Fibroblast of villous mesenchyme (primary cell): ENCODE measurements at regions not wholly inside any gene's neighbourhood (a gene's known extent, or its start where the extent isn't known, plus 50 kb on each side); places are given as distances from the start of the nearest gene placed in this dataset.

ENCODE experiments used
- DNase-seq: peaks from one replicate; pipeline ENCODE4 v3.0.0-alpha.2; 2010; ENCODE audit warnings: low read depth
- H3K4me3 ChIP-seq: 2 replicates; pipeline ENCODE4 v1.5.1; 2011; ENCODE audit warnings: low read depth, mild to moderate bottlenecking, low read length
- CTCF ChIP-seq: IDR thresholded peaks from 2 replicates; pipeline ENCODE4 v1.5.1; 2012; ENCODE audit warnings: low read depth, mild to moderate bottlenecking, low read length; ENCODE audit not compliant: insufficient read depth

- no peak for TF ChIP-seq CTCF
- no peak overlapping the region for H3K4me3 ChIP-seq
- peak; percentile 67 for DNase-seq
Measured at GRCh38 chr3:153028381-153028780, 133.6 kb upstream of the RAP2B start.

- TF ChIP-seq CTCF, result no peak
- no peak overlapping the region for H3K4me3 ChIP-seq
Measured at GRCh38 chr3:153029350-153029749, 132.7 kb upstream of the RAP2B start.

GRCh38 chr3:153032891-153033290, 129.1 kb upstream of the RAP2B start:
- DNase-seq, result no peak
- no peak for TF ChIP-seq CTCF
- H3K4me3 ChIP-seq, result no peak overlapping the region

More at GRCh38 chr3:153029350-153029749, 132.7 kb upstream of the RAP2B start:
- DNase-seq, result peak; percentile 36

- DNase-seq, result no peak
- no peak for TF ChIP-seq CTCF
- no peak overlapping the region for H3K4me3 ChIP-seq
Measured at GRCh38 chr3:153036846-153037245, 125.2 kb upstream of the RAP2B start.

GRCh38 chr3:153038367-153038766, 123.7 kb upstream of the RAP2B start:
- no peak overlapping the region for H3K4me3 ChIP-seq
- TF ChIP-seq CTCF, result no peak
- DNase-seq, result no peak

- peak; percentile 10 for DNase-seq
- no peak overlapping the region for H3K4me3 ChIP-seq
- TF ChIP-seq CTCF, result no peak
Measured at GRCh38 chr3:153038779-153039178, 123.2 kb upstream of the RAP2B start.

- no peak for TF ChIP-seq CTCF
- no peak overlapping the region for H3K4me3 ChIP-seq
- DNase-seq, result no peak
Measured at GRCh38 chr3:153041181-153041580, 120.8 kb upstream of the RAP2B start.
